Suppressor macrophage (primary cell): ENCODE measurements at regions not wholly inside any gene's neighbourhood (a gene's known extent, or its start where the extent isn't known, plus 50 kb on each side); places are given as distances from the start of the nearest gene placed in this dataset.

Experiments used
- DNase-seq, 4 experiments: peaks; one replicate each; pipeline ENCODE4 v3.0.0-alpha.2; 2020 to 2022

- DNase-seq: peak in 3 of 4 experiments; percentile 14 to 57 (median 40)
These were observed 117.2 kb downstream of the SLC25A24 start for GRCh38 chr1:108082738-108083562.

GRCh38 chr1:108082001-108082400 is 117.0 kb upstream of the VAV3 start:
- DNase-seq: peak in 1 of 4 experiments; percentile 18

GRCh38 chr1:108080448-108080847 is 115.5 kb upstream of the VAV3 start:
- peak in 3 of 4 experiments; percentile 45 to 50 (median 47) for DNase-seq

- no peak for DNase-seq
These were observed 114.6 kb upstream of the VAV3 start for GRCh38 chr1:108079440-108080025.

- DNase-seq: no peak
These were observed 113.0 kb upstream of the VAV3 start for GRCh38 chr1:108077991-108078390.

- DNase-seq: peak; percentile 28 to 84 (median 60)
These were observed 110.1 kb upstream of the VAV3 start for GRCh38 chr1:108075055-108075454.

- peak in 2 of 4 experiments; percentile 42 to 52 for DNase-seq
These were observed 107.8 kb upstream of the VAV3 start for GRCh38 chr1:108072776-108073175.

GRCh38 chr1:108072212-108072611 is 107.2 kb upstream of the VAV3 start:
- DNase-seq: peak in 3 of 4 experiments; percentile 50 to 79 (median 65)

GRCh38 chr1:108071601-108072000 is 106.6 kb upstream of the VAV3 start:
- peak in 3 of 4 experiments; percentile 52 to 62 (median 52) for DNase-seq

GRCh38 chr1:108070662-108071061 is 105.7 kb upstream of the VAV3 start:
- no peak for DNase-seq

- no peak for DNase-seq
These were observed 103.0 kb upstream of the VAV3 start for GRCh38 chr1:108067884-108068540.

GRCh38 chr1:108066808-108067207 is 101.8 kb upstream of the VAV3 start:
- no peak for DNase-seq

GRCh38 chr1:108064255-108064654 is 99.3 kb upstream of the VAV3 start:
- no peak for DNase-seq

GRCh38 chr1:108063703-108064102 is 98.7 kb upstream of the VAV3 start:
- DNase-seq: peak; percentile 33 to 89 (median 70)

GRCh38 chr1:108059945-108060344 is 95.0 kb upstream of the VAV3 start:
- peak in 2 of 4 experiments; percentile 67 to 71 for DNase-seq

- peak; percentile 83 to 96 (median 89) for DNase-seq
These were observed 92.6 kb upstream of the VAV3 start for GRCh38 chr1:108057541-108057940.

GRCh38 chr1:108056436-108056990 is 91.5 kb upstream of the VAV3 start:
- peak in 3 of 4 experiments; percentile 19 to 46 (median 39) for DNase-seq

- peak in 3 of 4 experiments; percentile 25 to 49 (median 31) for DNase-seq
These were observed 90.4 kb upstream of the VAV3 start for GRCh38 chr1:108055387-108055786.

- peak in 2 of 4 experiments; percentile 32 to 42 for DNase-seq
These were observed 89.4 kb upstream of the VAV3 start for GRCh38 chr1:108054396-108054795.

GRCh38 chr1:108053270-108054013 is 88.5 kb upstream of the VAV3 start:
- peak; percentile 79 to 94 (median 86) for DNase-seq

GRCh38 chr1:108051631-108052377 is 86.8 kb upstream of the VAV3 start:
- DNase-seq: peak in 3 of 4 experiments; percentile 38 to 40 (median 39)
